ENCODE measurements at regions not wholly inside any gene's neighbourhood (a gene's known extent, or its start where the extent isn't known, plus 50 kb on each side); places are given as distances from the start of the nearest gene placed in this dataset.

- Histone ChIP-seq H3K27ac (no peak overlapping the region), H3K36me3 (no peaks in the 10 kb centered on the region), H3K27me3 (no peaks in the 10 kb centered on the region), H3K9me3 (no peaks in the 10 kb centered on the region), H3K4me3 (no peak overlapping the region), H3K4me1 (no peaks in the 10 kb centered on the region)
- DNase-seq, result no peak
- TF ChIP-seq CTCF (IDR thresholded peaks at IDR 0.05) (no peak), POLR2A (IDR thresholded peaks at IDR 0.05) (no peak)
Measured at GRCh38 chr12:107355612-107356011, 262.3 kb upstream of the CRY1 start.

- no peak overlapping the region for H3K27ac ChIP-seq
- no peaks in the 10 kb centered on the region for H3K36me3 ChIP-seq
- no peak overlapping the region for H3K4me3 ChIP-seq
- no peaks in the 10 kb centered on the region for H3K27me3 ChIP-seq
- TF ChIP-seq POLR2A (IDR thresholded peaks at IDR 0.05) (no peak), CTCF (IDR thresholded peaks at IDR 0.05) (no peak)
- H3K9me3 ChIP-seq, result no peaks in the 10 kb centered on the region
- no peaks in the 10 kb centered on the region for H3K4me1 ChIP-seq
- no peak for DNase-seq
Measured at GRCh38 chr12:107356266-107356936, 263.1 kb upstream of the CRY1 start.

GRCh38 chr12:107356937-107357295 lies 263.6 kb upstream of the CRY1 start:
- no peaks in the 10 kb centered on the region for H3K9me3 ChIP-seq
- no peaks in the 10 kb centered on the region for H3K36me3 ChIP-seq
- no peaks in the 10 kb centered on the region for H3K27me3 ChIP-seq
- no peak overlapping the region for H3K27ac ChIP-seq
- no peaks in the 10 kb centered on the region for H3K4me1 ChIP-seq
- TF ChIP-seq POLR2A (IDR thresholded peaks at IDR 0.05), result no peak
- no peak for TF ChIP-seq CTCF (IDR thresholded peaks at IDR 0.05)
- no peak for DNase-seq
- no peak overlapping the region for H3K4me3 ChIP-seq

GRCh38 chr12:107359382-107359781 lies 266.0 kb upstream of the CRY1 start:
- H3K27ac ChIP-seq, result no peak overlapping the region
- no peaks in the 10 kb centered on the region for H3K36me3 ChIP-seq
- no peaks in the 10 kb centered on the region for H3K4me1 ChIP-seq
- H3K9me3 ChIP-seq, result no peaks in the 10 kb centered on the region
- no peak for DNase-seq
- TF ChIP-seq POLR2A (IDR thresholded peaks at IDR 0.05) (no peak), CTCF (IDR thresholded peaks at IDR 0.05) (no peak)
- no peaks in the 10 kb centered on the region for H3K27me3 ChIP-seq
- H3K4me3 ChIP-seq, result no peak overlapping the region

GRCh38 chr12:107360033-107360432 lies 266.7 kb upstream of the CRY1 start:
- Histone ChIP-seq H3K4me1 (no peaks in the 10 kb centered on the region), H3K27me3 (no peaks in the 10 kb centered on the region), H3K27ac (no peak overlapping the region), H3K9me3 (no peaks in the 10 kb centered on the region), H3K4me3 (no peak overlapping the region), H3K36me3 (no peaks in the 10 kb centered on the region)
- DNase-seq, result no peak
- TF ChIP-seq POLR2A (IDR thresholded peaks at IDR 0.05) (no peak), CTCF (IDR thresholded peaks at IDR 0.05) (no peak)

- no peak for DNase-seq
- H3K4me3 ChIP-seq, result no peak overlapping the region
- H3K27me3 ChIP-seq, result no peaks in the 10 kb centered on the region
- no peaks in the 10 kb centered on the region for H3K9me3 ChIP-seq
- H3K36me3 ChIP-seq, result no peaks in the 10 kb centered on the region
- H3K4me1 ChIP-seq, result no peaks in the 10 kb centered on the region
- H3K27ac ChIP-seq, result no peak overlapping the region
- no peak for TF ChIP-seq CTCF (IDR thresholded peaks at IDR 0.05)
- no peak for TF ChIP-seq POLR2A (IDR thresholded peaks at IDR 0.05)
Measured at GRCh38 chr12:107360482-107360881, 267.1 kb upstream of the CRY1 start.

Data from Peyer's patch (tissue), 4 donors.